ENCODE measurements at regions not wholly inside any gene's neighbourhood (a gene's known extent, or its start where the extent isn't known, plus 50 kb on each side); places are given as distances from the start of the nearest gene placed in this dataset.
A peak's percentile ranks its signal among the peaks of the same experiment; 100 is the strongest.
"Not testable (repeated sequence)": the region's sequence is repeated elsewhere in the genome, so short reads cannot be mapped to it uniquely, and the experiment has no call there.

GRCh38 chr9:30609713-30610112, 1774.7 kb upstream of the ACO1 start:
- DNase-seq (ENCODE audit: insufficient read length, low spot score), result no peak
- FAIRE-seq, result no peak
- no peak for TF ChIP-seq POLR2A (IDR thresholded peaks at IDR 0.05; ENCODE audit: low read depth, low read length)

- not testable (repeated sequence) for FAIRE-seq; DNase-seq (ENCODE audit: insufficient read length, low spot score)
Observed at GRCh38 chr9:30616782-30617181, 1767.7 kb upstream of the ACO1 start.

GRCh38 chr9:30622561-30622960, 1761.9 kb upstream of the ACO1 start:
- no peak for FAIRE-seq
- DNase-seq (ENCODE audit: insufficient read length, low spot score), result no peak
- no peak for TF ChIP-seq POLR2A (IDR thresholded peaks at IDR 0.05; ENCODE audit: low read depth, low read length)

- DNase-seq (ENCODE audit: insufficient read length, low spot score) (no peak), FAIRE-seq (no peak)
Observed at GRCh38 chr9:30628915-30629567, 1755.4 kb upstream of the ACO1 start.

GRCh38 chr9:30630459-30630858, 1754.0 kb upstream of the ACO1 start:
- FAIRE-seq, result no peak
- no peak for TF ChIP-seq POLR2A (IDR thresholded peaks at IDR 0.05; ENCODE audit: low read depth, low read length)

More at GRCh38 chr9:30628915-30629567, 1755.4 kb upstream of the ACO1 start:
- TF ChIP-seq POLR2A (IDR thresholded peaks at IDR 0.05; ENCODE audit: low read depth, low read length), result no peak

GRCh38 chr9:30646639-30647038, 1737.8 kb upstream of the ACO1 start:
- DNase-seq (ENCODE audit: insufficient read length, low spot score); FAIRE-seq: not testable (repeated sequence)

More at GRCh38 chr9:30630459-30630858, 1754.0 kb upstream of the ACO1 start:
- DNase-seq (ENCODE audit: insufficient read length, low spot score), result no peak

- DNase-seq (ENCODE audit: insufficient read length, low spot score) (no peak), FAIRE-seq (no peak)
- TF ChIP-seq POLR2A (IDR thresholded peaks at IDR 0.05; ENCODE audit: low read depth, low read length), result no peak
Observed at GRCh38 chr9:30661925-30662324, 1722.5 kb upstream of the ACO1 start.

GRCh38 chr9:30670805-30671562, 1713.5 kb upstream of the ACO1 start:
- DNase-seq (ENCODE audit: insufficient read length, low spot score) (no peak), FAIRE-seq (no peak)
- TF ChIP-seq POLR2A (IDR thresholded peaks at IDR 0.05; ENCODE audit: low read depth, low read length), result no peak

GRCh38 chr9:30673132-30673531, 1711.3 kb upstream of the ACO1 start:
- FAIRE-seq (peak; percentile 86), DNase-seq (ENCODE audit: insufficient read length, low spot score) (no peak)
- no peak for TF ChIP-seq POLR2A (IDR thresholded peaks at IDR 0.05; ENCODE audit: low read depth, low read length)

GRCh38 chr9:30676651-30677050, 1707.8 kb upstream of the ACO1 start:
- no peak for FAIRE-seq
- TF ChIP-seq POLR2A (IDR thresholded peaks at IDR 0.05; ENCODE audit: low read depth, low read length), result no peak
- no peak for DNase-seq (ENCODE audit: insufficient read length, low spot score)

- FAIRE-seq, result no peak
Observed at GRCh38 chr9:30677221-30677620, 1707.2 kb upstream of the ACO1 start.

GRCh38 chr9:30688801-30689200, 1695.6 kb upstream of the ACO1 start:
- FAIRE-seq, result no peak

More at GRCh38 chr9:30677221-30677620, 1707.2 kb upstream of the ACO1 start:
- no peak for TF ChIP-seq POLR2A (IDR thresholded peaks at IDR 0.05; ENCODE audit: low read depth, low read length)
- DNase-seq (ENCODE audit: insufficient read length, low spot score), result no peak

GRCh38 chr9:30697958-30698357, 1686.5 kb upstream of the ACO1 start:
- FAIRE-seq (no peak), DNase-seq (ENCODE audit: insufficient read length, low spot score) (no peak)
- no peak for TF ChIP-seq POLR2A (IDR thresholded peaks at IDR 0.05; ENCODE audit: low read depth, low read length)

More at GRCh38 chr9:30688801-30689200, 1695.6 kb upstream of the ACO1 start:
- no peak for DNase-seq (ENCODE audit: insufficient read length, low spot score)
- no peak for TF ChIP-seq POLR2A (IDR thresholded peaks at IDR 0.05; ENCODE audit: low read depth, low read length)

GRCh38 chr9:30711591-30711990, 1672.9 kb upstream of the ACO1 start:
- DNase-seq (ENCODE audit: insufficient read length, low spot score) (no peak), FAIRE-seq (no peak)
- TF ChIP-seq POLR2A (IDR thresholded peaks at IDR 0.05; ENCODE audit: low read depth, low read length), result no peak

GRCh38 chr9:30713243-30713642, 1671.2 kb upstream of the ACO1 start:
- FAIRE-seq, result no peak
- DNase-seq (ENCODE audit: insufficient read length, low spot score), result no peak
- no peak for TF ChIP-seq POLR2A (IDR thresholded peaks at IDR 0.05; ENCODE audit: low read depth, low read length)

Measured in H54 (cell line).